ENCODE measurements at regions not wholly inside any gene's neighbourhood (a gene's known extent, or its start where the extent isn't known, plus 50 kb on each side); places are given as distances from the start of the nearest gene placed in this dataset.

DNA sequence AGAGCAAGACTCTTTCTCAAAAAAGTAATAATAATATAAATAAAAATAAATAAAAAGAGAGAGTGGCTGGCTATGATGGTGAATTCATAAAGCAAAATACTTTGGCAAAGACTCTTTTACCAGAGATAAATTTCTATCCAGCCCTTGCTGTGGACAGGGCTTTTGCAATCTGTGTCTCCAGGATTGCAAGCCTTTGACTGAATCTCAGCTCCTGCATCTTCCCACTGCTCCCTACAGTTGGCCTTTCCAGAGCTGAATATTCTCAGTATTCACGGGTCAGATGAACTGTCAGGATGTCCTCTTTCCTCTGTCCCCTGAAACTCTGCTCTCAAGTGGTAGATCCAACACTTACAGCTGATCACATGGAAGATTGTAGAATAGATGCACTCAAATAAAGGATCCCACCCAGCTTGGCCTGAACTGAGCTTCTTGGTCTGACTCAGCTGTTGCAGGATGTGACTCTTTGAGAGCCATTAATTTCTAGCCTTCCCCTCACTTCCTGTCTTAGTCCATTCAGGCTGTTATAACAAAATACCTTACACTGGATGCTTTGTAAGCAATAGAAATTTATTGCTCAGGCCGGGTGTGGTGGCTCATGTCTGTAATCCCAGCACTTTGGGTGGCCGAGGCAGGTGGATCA is 123.4 kb upstream of the GUCY1A1 start:
- H3K4me1 ChIP-seq, result no peaks in the 10 kb centered on the region
- 5% methylated on average over 3 of the region's 3 CpGs for WGBS (ENCODE audit: missing lambda C conversion rate)
- FAIRE-seq (no peak), DNase-seq (ENCODE audit: low read depth in 1 of 2, low spot score in 1 of 2) (no peak), ATAC-seq (no peak)
- ChIA-PET POLR2A (no interaction called here), CTCF (no interaction called here)
- TF ChIP-seq EHF (CRISPR knock-in tag; IDR thresholded peaks at IDR 0.05), result no peak
- TF ChIP-seq, protein P1, sequence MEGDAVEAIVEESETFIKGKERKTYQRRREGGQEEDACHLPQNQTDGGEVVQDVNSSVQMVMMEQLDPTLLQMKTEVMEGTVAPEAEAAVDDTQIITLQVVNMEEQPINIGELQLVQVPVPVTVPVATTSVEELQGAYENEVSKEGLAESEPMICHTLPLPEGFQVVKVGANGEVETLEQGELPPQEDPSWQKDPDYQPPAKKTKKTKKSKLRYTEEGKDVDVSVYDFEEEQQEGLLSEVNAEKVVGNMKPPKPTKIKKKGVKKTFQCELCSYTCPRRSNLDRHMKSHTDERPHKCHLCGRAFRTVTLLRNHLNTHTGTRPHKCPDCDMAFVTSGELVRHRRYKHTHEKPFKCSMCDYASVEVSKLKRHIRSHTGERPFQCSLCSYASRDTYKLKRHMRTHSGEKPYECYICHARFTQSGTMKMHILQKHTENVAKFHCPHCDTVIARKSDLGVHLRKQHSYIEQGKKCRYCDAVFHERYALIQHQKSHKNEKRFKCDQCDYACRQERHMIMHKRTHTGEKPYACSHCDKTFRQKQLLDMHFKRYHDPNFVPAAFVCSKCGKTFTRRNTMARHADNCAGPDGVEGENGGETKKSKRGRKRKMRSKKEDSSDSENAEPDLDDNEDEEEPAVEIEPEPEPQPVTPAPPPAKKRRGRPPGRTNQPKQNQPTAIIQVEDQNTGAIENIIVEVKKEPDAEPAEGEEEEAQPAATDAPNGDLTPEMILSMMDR (IDR thresholded peaks at IDR 0.05), result no peak
- TF ChIP-seq CBX2 (IDR thresholded peaks at IDR 0.05; ENCODE audit: borderline replicate concordance, low read depth), result no peak
- TF ChIP-seq JUN (IDR thresholded peaks at IDR 0.05), result no peak
- TF ChIP-seq SMC3 (IDR thresholded peaks at IDR 0.05), result no peak
- H3K4me2 ChIP-seq, result no peak overlapping the region
- H3K9me3 ChIP-seq, result no peaks in the 10 kb centered on the region
- H3K27ac ChIP-seq, result no peak overlapping the region
- no peak overlapping the region for H3K4me3 ChIP-seq

DNA sequence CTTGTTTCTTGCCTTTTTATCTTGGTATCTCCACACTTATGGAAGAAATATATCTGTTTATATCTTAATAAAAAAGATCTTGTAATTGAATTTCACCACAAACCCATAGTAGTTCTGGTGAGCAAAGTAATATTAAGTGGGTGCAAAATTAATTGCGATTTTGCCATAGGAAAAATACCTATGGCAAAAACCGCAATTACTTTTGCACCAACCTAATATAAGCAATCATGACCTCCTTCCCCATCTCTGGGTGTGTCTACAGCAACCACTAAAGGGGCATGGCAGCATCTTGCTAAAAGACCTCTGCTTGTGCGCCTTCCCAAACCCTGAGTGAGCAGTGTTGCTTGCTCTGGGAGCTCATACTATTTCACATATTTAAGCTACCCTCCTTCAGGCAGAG is 124.2 kb upstream of the GUCY1A1 start:
- WGBS (ENCODE audit: missing lambda C conversion rate), result 6% methylated on average over 3 of the region's 3 CpGs
- H3K4me2 ChIP-seq, result no peak overlapping the region
- no peaks in the 10 kb centered on the region for H3K9me3 ChIP-seq
- no peak for ATAC-seq
- H3K27ac ChIP-seq, result no peak overlapping the region
- no peak for TF ChIP-seq HOXB13 (CRISPR knock-in tag; IDR thresholded peaks at IDR 0.05; ENCODE audit: low read depth)
- TF ChIP-seq CHD2 (IDR thresholded peaks at IDR 0.05; ENCODE audit: low read length, partially characterized antibody), result no peak
- no peak for TF ChIP-seq MAZ (IDR thresholded peaks at IDR 0.05; ENCODE audit: borderline replicate concordance, low read depth, low read length)
- no peak for TF ChIP-seq NPAS2 (CRISPR knock-in tag; IDR thresholded peaks at IDR 0.05; ENCODE audit: borderline replicate concordance)
- TF ChIP-seq HOXB5 (CRISPR knock-in tag; IDR thresholded peaks at IDR 0.05), result no peak
- TF ChIP-seq, protein P2, sequence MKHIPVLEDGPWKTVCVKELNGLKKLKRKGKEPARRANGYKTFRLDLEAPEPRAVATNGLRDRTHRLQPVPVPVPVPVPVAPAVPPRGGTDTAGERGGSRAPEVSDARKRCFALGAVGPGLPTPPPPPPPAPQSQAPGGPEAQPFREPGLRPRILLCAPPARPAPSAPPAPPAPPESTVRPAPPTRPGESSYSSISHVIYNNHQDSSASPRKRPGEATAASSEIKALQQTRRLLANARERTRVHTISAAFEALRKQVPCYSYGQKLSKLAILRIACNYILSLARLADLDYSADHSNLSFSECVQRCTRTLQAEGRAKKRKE (CRISPR knock-in tag; IDR thresholded peaks at IDR 0.05; ENCODE audit: low read depth), result no peak
- no peak for TF ChIP-seq RCOR1 (IDR thresholded peaks at IDR 0.05; ENCODE audit: low read depth, low read length)
- TF ChIP-seq GATA3 (IDR thresholded peaks at IDR 0.05; ENCODE audit: borderline replicate concordance), result no peak
- TF ChIP-seq EP300 (IDR thresholded peaks at IDR 0.05), result no peak
- TF ChIP-seq ZNF302 (CRISPR knock-in tag; IDR thresholded peaks at IDR 0.05), result no peak
- TF ChIP-seq HEYL (CRISPR knock-in tag; IDR thresholded peaks at IDR 0.05), result no peak
- TF ChIP-seq SREBF2 (IDR thresholded peaks at IDR 0.05), result no peak
- no peak for TF ChIP-seq MYC (IDR thresholded peaks at IDR 0.05; ENCODE audit: borderline replicate concordance, low read length)
- no peak for TF ChIP-seq MAFK (IDR thresholded peaks at IDR 0.05; ENCODE audit: partially characterized antibody)
- TF ChIP-seq CBX8 (IDR thresholded peaks at IDR 0.05), result no peak
- TF ChIP-seq RARB (CRISPR knock-in tag; IDR thresholded peaks at IDR 0.05), result no peak
- no peak for TF ChIP-seq RFX5 (IDR thresholded peaks at IDR 0.05)
- H3K4me1 ChIP-seq, result no peaks in the 10 kb centered on the region
- no peak for DNase-seq (ENCODE audit: low read depth in 1 of 2, low spot score in 1 of 2)
- ChIA-PET POLR2A (no interaction called here), CTCF (no interaction called here)
- no peak for FAIRE-seq
- H3K4me3 ChIP-seq, result no peak overlapping the region

DNA sequence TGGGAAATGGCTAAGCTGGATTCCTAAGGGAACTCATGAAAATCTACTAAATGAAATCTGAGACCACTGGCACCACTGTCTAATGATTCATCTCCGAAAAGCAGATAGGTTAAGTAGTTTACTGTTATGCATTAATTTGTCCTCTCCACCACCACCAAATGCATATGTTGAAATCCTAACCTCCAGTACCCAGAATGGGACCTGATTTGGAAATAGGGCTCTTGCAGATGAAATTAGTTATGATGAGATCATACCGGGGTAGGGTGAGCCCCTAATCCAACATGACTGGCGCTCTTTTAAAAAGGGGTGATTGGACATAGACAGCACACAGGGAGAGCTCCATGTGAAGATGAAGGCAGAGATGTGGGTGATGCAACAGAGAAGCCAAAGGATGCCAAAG is 124.9 kb upstream of the GUCY1A1 start:
- POLR2A ChIA-PET, result no interaction called here
- DNase-seq (ENCODE audit: low read depth in 1 of 2, low spot score in 1 of 2), result no peak
- no peaks in the 10 kb centered on the region for H3K9me3 ChIP-seq
- TF ChIP-seq TP53 (CRISPR knock-in tag; IDR thresholded peaks at IDR 0.05) (no peak), MYC (IDR thresholded peaks at IDR 0.05; ENCODE audit: borderline replicate concordance, low read length) (no peak), JUN (IDR thresholded peaks at IDR 0.05) (no peak), POLR2AphosphoS2 (conservative IDR thresholded peaks at IDR 0.05; ENCODE audit: low read length) (no peak)
- FAIRE-seq, result no peak
- no peak overlapping the region for H3K27ac ChIP-seq
- H3K4me1 ChIP-seq, result no peaks in the 10 kb centered on the region
- no peak overlapping the region for H3K4me2 ChIP-seq
- ATAC-seq, result no peak
- CTCF ChIA-PET, result no interaction called here
- no peak overlapping the region for H3K4me3 ChIP-seq
- 28% methylated on average over 3 of the region's 3 CpGs for WGBS (ENCODE audit: missing lambda C conversion rate)

All from A549 (cell line).